ENCODE measurements at regions not wholly inside any gene's neighbourhood (a gene's known extent, or its start where the extent isn't known, plus 50 kb on each side); places are given as distances from the start of the nearest gene placed in this dataset.

DNA sequence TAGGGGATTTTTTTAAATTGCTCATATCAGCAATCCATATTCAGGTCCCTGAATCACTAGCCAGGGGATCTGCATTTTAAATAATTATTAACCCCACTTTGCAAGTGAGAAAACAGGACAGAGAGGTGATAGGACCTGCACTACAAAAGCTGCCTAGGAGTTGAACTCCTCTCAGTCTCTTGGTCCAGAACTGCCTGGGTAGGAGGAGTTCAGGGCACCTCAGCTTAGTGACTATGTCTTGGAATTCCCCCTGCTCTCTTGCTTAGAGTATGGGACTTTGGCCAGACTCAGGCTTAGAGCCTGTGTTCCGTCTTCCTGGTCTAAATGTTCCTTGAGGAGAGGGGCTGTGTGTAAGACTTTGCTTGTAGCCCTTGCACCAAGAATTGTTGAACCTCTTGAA, 68.2 kb upstream of the WSCD2 start:
- FAIRE-seq (no peak), DNase-seq (ENCODE audit: extremely low spot score, insufficient read length, low read depth) (no peak)

DNA sequence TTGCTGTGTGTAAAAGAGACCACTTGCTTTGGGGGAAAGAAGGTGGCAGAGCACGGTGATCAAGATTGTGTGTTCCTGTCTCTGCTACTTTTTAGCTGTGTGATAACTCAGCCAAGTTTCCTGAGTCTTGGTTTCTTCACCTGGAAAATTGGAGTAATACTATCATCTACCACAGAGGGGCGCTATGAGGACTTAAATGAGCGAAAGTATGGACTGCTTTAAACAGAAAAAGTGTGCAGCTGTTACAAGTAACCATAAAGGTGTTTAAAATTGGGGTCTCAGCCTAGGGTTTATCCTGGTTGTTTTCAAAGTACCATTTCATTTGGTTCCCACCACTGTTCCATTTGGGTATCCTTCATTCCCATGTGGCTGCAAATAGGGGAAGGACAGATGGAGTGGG, 65.9 kb upstream of the WSCD2 start:
- FAIRE-seq (no peak), DNase-seq (ENCODE audit: extremely low spot score, insufficient read length, low read depth) (no peak)

DNA sequence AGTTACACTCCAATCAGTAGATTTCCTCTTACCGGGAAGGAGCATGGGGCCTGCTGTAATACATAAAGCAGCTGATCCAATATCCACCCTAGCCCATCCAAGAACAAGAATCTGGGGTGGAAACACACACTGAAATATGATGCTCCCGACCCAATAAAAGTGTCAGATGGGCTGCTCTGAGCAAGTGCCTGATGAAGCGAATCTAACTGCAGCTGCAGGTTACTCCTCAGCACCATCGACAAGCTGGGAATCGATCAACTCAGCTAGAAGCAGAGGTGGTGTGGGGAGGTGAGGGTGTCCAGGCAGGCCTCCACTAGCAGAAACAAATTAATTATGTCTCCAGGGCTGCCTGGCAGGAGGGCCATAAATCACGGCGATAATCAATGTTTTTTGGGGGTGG, 64.0 kb upstream of the WSCD2 start:
- FAIRE-seq (no peak), DNase-seq (ENCODE audit: extremely low spot score, insufficient read length, low read depth) (no peak)

DNA sequence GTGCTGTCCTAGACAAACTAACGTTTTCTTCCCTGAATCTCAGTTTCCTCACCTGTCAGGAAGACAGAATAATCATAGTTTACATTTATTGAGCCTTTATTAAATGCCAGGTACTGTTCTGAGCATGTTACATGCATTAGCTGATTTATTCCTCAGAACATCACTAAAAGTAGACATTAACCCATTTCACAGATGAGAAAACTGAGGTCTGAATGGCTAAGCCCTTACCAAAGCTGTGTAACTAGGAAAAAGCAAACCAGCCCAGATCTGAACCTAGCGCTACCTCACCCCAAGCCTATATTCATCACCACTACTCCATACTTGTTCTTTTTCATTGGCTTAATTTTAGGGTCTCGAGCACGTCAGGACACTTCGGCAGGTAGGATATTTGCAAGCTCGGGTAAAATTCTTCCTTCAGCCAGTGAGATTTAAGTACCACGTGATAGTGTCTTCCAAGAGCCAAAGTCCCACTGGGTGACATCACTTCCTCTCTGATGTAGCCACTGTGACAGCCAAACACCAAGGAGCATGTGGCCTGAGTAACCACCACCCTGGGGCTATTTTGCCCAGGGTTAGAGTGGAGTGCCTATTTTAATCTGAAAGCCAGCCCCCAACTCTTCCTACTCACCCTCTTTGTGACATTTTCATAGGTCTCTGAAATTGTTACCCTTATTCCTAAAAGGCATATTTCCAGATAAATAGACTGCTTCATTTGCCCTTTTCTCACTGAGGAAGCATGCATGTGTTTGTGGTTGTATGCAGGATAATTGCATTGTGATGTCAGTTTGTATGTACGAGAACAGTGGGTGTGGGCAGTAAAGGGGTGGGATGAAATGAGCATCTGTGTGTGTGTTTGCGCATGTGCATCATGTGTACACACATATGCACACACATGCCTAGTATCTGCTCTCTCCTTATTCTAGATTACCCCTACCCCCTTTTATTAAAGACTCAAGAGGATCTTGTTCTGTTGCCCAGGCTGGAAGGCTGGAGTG, 62.2 kb upstream of the WSCD2 start:
- no peak for DNase-seq (ENCODE audit: extremely low spot score, insufficient read length, low read depth)

DNA sequence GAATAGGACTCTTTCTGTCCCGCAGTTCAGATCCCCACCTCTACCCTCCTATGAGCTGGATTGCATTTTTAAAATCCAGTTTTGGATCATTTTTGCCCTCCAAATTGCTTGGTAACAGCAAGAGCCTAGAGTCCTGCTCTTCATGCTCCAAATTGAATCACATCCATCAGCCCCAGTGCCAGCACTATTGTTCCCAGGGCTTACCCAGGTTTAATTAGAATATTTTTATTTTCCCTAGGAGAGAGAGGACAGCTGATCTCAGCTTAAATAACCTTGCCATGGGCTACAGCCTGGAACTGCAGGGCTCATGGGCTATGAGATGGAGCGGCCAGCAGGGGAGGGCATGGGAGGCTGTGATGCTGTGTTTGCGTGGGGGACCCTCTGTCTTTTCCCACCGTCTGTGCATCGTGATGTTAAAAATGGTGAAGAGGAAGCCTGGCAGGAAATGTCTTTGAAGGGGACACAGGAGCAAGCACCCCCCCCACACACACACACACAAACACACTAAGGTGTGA, 59.4 kb upstream of the WSCD2 start:
- FAIRE-seq: no peak

More for the DNA sequence above, 62.2 kb upstream of the WSCD2 start:
- FAIRE-seq: no peak

DNA sequence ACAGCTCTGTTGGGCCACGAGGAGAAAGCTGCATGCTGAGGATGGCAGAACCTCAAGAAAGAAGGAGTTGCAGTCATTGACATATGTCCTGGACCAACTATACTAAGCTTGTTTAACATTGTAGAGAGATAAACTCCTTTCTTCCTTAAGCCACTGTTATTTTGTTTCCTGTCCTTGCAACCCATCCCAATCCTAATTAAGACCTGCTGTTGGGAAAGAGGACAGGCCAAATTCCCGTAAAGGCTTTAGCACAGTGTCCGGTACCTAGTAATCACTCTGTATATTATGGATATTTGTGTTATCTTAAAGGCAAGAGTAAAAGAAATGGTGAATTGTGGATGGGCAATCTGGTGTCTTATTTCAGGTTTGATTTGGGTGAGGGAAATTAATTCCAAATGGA, 53.5 kb upstream of the WSCD2 start:
- no peak for FAIRE-seq
- no peak for DNase-seq (ENCODE audit: extremely low spot score, insufficient read length, low read depth)

More for the DNA sequence above, 59.4 kb upstream of the WSCD2 start:
- DNase-seq (ENCODE audit: extremely low spot score, insufficient read length, low read depth): no peak

DNA sequence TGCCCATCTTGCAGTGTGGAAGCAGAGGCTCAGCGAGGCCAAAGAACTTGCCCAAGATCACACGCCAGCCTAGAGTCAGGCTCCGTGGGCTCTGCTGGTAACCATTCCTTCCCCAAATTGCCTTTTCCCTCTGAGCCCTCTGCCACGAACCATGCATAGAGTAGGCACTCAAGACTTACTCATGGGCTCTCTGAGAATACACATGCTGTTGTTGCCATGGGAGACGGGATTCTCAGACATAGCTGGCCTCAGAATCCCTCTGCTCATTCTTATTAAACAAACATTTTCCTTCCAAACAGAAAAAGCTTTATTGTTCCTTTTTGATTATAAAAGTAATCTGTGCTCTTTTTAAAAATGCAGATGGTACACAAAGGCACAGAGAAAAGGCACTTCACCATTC, 52.5 kb upstream of the WSCD2 start:
- FAIRE-seq: no peak
- DNase-seq (ENCODE audit: extremely low spot score, insufficient read length, low read depth): no peak

DNA sequence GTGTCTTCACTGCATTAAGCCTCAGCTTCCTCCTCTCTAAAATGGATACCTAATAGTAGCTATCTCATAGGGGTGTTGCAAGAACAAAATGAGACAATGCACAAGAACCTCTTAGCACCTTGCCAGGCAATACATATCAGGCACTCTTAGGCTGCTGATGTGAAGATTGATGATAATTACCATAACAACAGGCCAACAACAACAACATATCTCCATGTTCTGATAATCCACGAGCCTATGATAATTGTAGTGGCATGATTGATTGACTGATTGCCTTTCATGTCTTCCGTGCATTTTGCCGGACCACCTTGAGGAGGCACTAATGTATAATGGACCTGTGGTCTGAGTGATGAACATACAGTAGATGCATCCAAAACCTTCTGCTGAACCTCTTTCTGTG, 50.7 kb upstream of the WSCD2 start:
- DNase-seq (ENCODE audit: extremely low spot score, insufficient read length, low read depth): no peak
- FAIRE-seq: no peak
